Smooth muscle cell (in vitro differentiated cells): ENCODE measurements at regions not wholly inside any gene's neighbourhood (a gene's known extent, or its start where the extent isn't known, plus 50 kb on each side); places are given as distances from the start of the nearest gene placed in this dataset.

Source experiments
- DNase-seq: peaks from one replicate; lab custom pipeline; 2025; ENCODE audit not compliant: unreplicated experiment; lab: John Stamatoyannopoulos, UW
- H2AFZ ChIP-seq: fragments of 200-600 bp; sonication (generic); 2 replicates; pipeline ENCODE4 v1.6.0; 2016; ENCODE audit warnings: antibody characterized with exemption, low read depth, mild to moderate bottlenecking
- H3F3A ChIP-seq: fragments of 200-600 bp; sonication (generic); 2 replicates; pipeline ENCODE4 v1.6.0; 2017; ENCODE audit warnings: antibody characterized with exemption, low read depth
- H3K27ac ChIP-seq: fragments of 200-600 bp; sonication (generic); 2 replicates; pipeline ENCODE4 v1.5.1; 2016; ENCODE audit warnings: low read depth, mild to moderate bottlenecking
- H3K27me3 ChIP-seq: fragments of 200-600 bp; sonication (generic); 2 replicates; pipeline ENCODE4 v1.6.1; 2016; ENCODE audit warnings: low read depth, mild to moderate bottlenecking
- H3K36me3 ChIP-seq: fragments of 200-600 bp; sonication (generic); 2 replicates; pipeline ENCODE4 v1.5.1; 2016; ENCODE audit warnings: low read depth
- H3K4me1 ChIP-seq: fragments of 200-600 bp; sonication (generic); 2 replicates; pipeline ENCODE4 v1.5.1; 2016; ENCODE audit warnings: low read depth
- H3K4me2 ChIP-seq: fragments of 200-600 bp; sonication (generic); 2 replicates; pipeline ENCODE4 v1.6.0; 2016; ENCODE audit warnings: mild to moderate bottlenecking
- H3K4me3 ChIP-seq: fragments of 200-600 bp; sonication (generic); 2 replicates; pipeline ENCODE4 v1.5.1; 2016; ENCODE audit warnings: mild to moderate bottlenecking
- H3K79me2 ChIP-seq: fragments of 200-600 bp; sonication (generic); 2 replicates; pipeline ENCODE4 v1.6.0; 2016; ENCODE audit warnings: low read depth, mild to moderate bottlenecking
- H3K9ac ChIP-seq: fragments of 200-600 bp; sonication (generic); 2 replicates; pipeline ENCODE4 v1.6.0; 2016; ENCODE audit warnings: low read depth
- H3K9me3 ChIP-seq: fragments of 200-600 bp; sonication (generic); replicated peaks from 2 replicates; pipeline ENCODE4 v1.5.1; 2016; ENCODE audit warnings: low read depth
- H4K20me1 ChIP-seq: fragments of 200-600 bp; sonication (generic); 2 replicates; pipeline ENCODE4 v1.6.0; 2016; ENCODE audit warnings: low read depth
- WGBS: methylation state at CpG from one replicate; pipeline ENCODE4 v1.1.7; 2016; ENCODE audit warnings: low lambda C conversion rate; 5-methylcytosine and 5-hydroxymethylcytosine counted together
- TF ChIP-seq, protein P1 (sequence below): fragments of 200-600 bp; sonication (generic); IDR thresholded peaks from 2 replicates; pipeline ENCODE4 v1.5.1; 2017; ENCODE audit warnings: borderline replicate concordance, mild to moderate bottlenecking, antibody characterized with exemption; ENCODE audit not compliant: insufficient read depth, poor library complexity, severe bottlenecking

DNA sequence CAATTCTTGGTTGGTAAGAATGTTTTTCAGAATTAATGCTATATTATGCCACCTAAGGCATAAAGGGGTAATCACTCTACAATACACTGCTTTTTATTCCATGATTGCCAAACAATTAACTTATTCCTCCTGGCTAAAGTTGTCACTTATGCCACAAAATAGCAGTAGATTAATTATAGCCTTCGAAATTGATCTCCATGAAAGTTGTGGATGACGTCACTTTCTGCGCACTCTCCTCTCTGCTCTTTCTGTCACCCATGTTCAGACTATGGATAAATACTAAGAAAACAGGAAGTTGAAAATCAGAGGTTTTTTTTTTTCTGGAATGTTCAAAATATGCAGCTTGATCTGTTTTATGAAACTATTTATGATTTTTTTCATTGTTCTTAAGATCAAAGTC, 790.1 kb upstream of the CNTN5 start:
- DNase-seq, result no peak
- Histone ChIP-seq H2AFZ (no peak overlapping the region), H3K9ac (no peak overlapping the region), H3K4me1 (no peaks in the 10 kb centered on the region), H3K27ac (no peak overlapping the region), H3K9me3 (no peaks in the 10 kb centered on the region), H3K79me2 (no peaks in the 10 kb centered on the region), H3F3A (no peaks in the 10 kb centered on the region), H3K27me3 (no peaks in the 10 kb centered on the region), H3K36me3 (no peaks in the 10 kb centered on the region), H4K20me1 (no peaks in the 10 kb centered on the region), H3K4me3 (no peak overlapping the region), H3K4me2 (no peak overlapping the region)
- TF ChIP-seq, protein P1, sequence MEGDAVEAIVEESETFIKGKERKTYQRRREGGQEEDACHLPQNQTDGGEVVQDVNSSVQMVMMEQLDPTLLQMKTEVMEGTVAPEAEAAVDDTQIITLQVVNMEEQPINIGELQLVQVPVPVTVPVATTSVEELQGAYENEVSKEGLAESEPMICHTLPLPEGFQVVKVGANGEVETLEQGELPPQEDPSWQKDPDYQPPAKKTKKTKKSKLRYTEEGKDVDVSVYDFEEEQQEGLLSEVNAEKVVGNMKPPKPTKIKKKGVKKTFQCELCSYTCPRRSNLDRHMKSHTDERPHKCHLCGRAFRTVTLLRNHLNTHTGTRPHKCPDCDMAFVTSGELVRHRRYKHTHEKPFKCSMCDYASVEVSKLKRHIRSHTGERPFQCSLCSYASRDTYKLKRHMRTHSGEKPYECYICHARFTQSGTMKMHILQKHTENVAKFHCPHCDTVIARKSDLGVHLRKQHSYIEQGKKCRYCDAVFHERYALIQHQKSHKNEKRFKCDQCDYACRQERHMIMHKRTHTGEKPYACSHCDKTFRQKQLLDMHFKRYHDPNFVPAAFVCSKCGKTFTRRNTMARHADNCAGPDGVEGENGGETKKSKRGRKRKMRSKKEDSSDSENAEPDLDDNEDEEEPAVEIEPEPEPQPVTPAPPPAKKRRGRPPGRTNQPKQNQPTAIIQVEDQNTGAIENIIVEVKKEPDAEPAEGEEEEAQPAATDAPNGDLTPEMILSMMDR, result no peak
- WGBS, result 93% methylated on average over 3 of the region's 3 CpGs

DNA sequence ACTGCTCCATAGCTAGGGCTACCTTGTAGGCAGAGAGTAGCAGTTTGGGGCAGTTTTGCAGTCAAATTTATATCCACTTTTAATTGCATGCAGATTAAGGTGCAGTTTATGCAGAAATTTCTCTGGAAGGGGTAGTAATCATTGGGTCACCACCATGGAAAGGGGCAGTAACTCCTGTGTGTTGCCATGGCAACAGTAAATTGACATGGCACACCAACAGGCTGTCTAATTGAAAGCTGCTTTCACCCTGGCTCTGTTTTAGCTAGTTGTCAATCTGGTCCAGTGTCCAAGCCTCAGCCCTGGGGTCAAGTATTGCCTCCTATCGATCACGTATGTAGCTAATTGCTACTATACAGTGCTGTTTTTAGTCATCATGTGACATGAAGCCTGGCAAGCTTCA, 786.1 kb upstream of the CNTN5 start:
- 95% methylated on average over 2 of the region's 2 CpGs for WGBS
- DNase-seq, result no peak
- H3K4me2 ChIP-seq, result no peak overlapping the region

DNA sequence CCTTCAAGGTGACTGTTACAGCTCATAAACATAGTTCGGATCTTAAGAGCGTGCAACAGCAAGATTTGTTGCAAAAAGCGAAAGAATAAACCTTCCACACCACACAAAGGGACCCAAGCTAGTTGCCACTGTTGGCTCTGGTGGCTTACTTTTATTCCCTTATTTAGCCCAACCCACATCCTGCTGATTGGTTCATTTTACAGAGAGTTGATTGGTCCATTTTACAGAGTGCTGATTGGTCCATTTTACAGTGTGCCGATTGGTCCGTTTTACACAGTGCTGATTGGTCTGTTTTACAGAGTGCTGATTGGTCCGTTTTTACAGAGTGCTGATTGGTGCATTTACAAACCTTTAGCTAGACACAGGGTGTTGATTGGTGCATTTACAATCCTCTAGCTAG, 776.9 kb upstream of the CNTN5 start:
- H3K9ac ChIP-seq, result no peak overlapping the region
- TF ChIP-seq, protein P1, result no peak
- no peak overlapping the region for H3K4me2 ChIP-seq
- no peaks in the 10 kb centered on the region for H3K27me3 ChIP-seq
- H3K9me3 ChIP-seq, result no peaks in the 10 kb centered on the region
- WGBS, result 85% methylated on average over 6 of the region's 6 CpGs
- H3K4me1 ChIP-seq, result no peaks in the 10 kb centered on the region
- no peak overlapping the region for H3K4me3 ChIP-seq
- H4K20me1 ChIP-seq, result no peaks in the 10 kb centered on the region
- no peaks in the 10 kb centered on the region for H3F3A ChIP-seq
- H3K79me2 ChIP-seq, result no peaks in the 10 kb centered on the region
- no peak overlapping the region for H2AFZ ChIP-seq
- DNase-seq, result no peak
- H3K36me3 ChIP-seq, result no peaks in the 10 kb centered on the region
- no peak overlapping the region for H3K27ac ChIP-seq

More for the DNA sequence above, 786.1 kb upstream of the CNTN5 start:
- TF ChIP-seq, protein P1, result no peak
- Histone ChIP-seq H3F3A (no peaks in the 10 kb centered on the region), H3K4me3 (no peak overlapping the region), H4K20me1 (no peaks in the 10 kb centered on the region), H3K9me3 (no peaks in the 10 kb centered on the region), H3K9ac (no peak overlapping the region), H3K27me3 (no peaks in the 10 kb centered on the region), H2AFZ (no peak overlapping the region), H3K27ac (no peak overlapping the region), H3K79me2 (no peaks in the 10 kb centered on the region), H3K36me3 (no peaks in the 10 kb centered on the region), H3K4me1 (no peaks in the 10 kb centered on the region)

DNA sequence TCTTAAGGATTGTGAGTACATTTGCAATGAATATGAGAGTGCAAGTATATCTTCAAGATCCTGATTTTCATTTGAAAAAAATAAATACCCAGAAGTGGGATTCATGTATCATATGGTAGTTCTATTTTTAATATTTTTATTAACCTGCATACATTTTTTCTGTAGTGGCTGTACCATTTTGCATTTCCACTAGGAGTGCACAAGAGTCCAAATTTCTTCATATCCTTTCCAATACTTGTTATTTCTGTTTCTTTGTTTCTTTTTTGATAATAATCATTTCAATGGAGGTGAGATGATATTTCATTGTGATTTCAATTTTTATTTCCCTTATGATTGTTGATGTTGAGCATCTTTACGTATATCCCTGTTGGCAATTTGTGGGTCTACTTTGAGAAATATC, 759.8 kb upstream of the CNTN5 start:
- DNase-seq, result no peak
- Histone ChIP-seq H3F3A (no peaks in the 10 kb centered on the region), H3K4me1 (no peaks in the 10 kb centered on the region), H3K79me2 (no peaks in the 10 kb centered on the region), H3K27ac (no peak overlapping the region), H3K4me2 (no peak overlapping the region), H3K27me3 (no peaks in the 10 kb centered on the region), H2AFZ (no peak overlapping the region), H3K9ac (no peak overlapping the region), H3K9me3 (no peaks in the 10 kb centered on the region), H4K20me1 (no peaks in the 10 kb centered on the region), H3K36me3 (no peaks in the 10 kb centered on the region), H3K4me3 (no peak overlapping the region)
- WGBS, result 93% methylated on average over 1 of the region's 1 CpG
- TF ChIP-seq, protein P1, result peak; percentile 23
